HEK293T (cell line): ENCODE measurements at regions not wholly inside any gene's neighbourhood (a gene's known extent, or its start where the extent isn't known, plus 50 kb on each side); places are given as distances from the start of the nearest gene placed in this dataset.

Source experiments
- CTCF ChIA-PET: fragments of 350-600 bp; formaldehyde crosslinking; extraction: SDS; loops from one replicate; lab custom pipeline; 2021; ENCODE audit warnings: antibody characterized with exemption, inconsistent platforms; lab: Yijun Ruan, JAX
- POLR2A ChIA-PET: fragments of 350-600 bp; formaldehyde crosslinking; extraction: SDS; loops from one replicate; lab custom pipeline; 2020; ENCODE audit warnings: antibody characterized with exemption, inconsistent platforms; lab: Yijun Ruan, JAX
- DNase-seq: peaks from one replicate; pipeline ENCODE4 v3.0.0; 2012; ENCODE audit warnings: mixed read lengths; ENCODE audit errors: extremely low spot score
- ARNT ChIP-seq: fragments of 450-650 bp; IDR thresholded peaks from 2 replicates; pipeline ENCODE4 v1.6.1; 2017; ENCODE audit warnings: mild to moderate bottlenecking
- BHLHE40 ChIP-seq: fragments of 450-650 bp; IDR thresholded peaks from 2 replicates; pipeline ENCODE4 v1.6.1; 2016; ENCODE audit warnings: mild to moderate bottlenecking, moderate library complexity, borderline replicate concordance
- CTBP1 ChIP-seq: fragments of 450-650 bp; IDR thresholded peaks from 2 replicates; pipeline ENCODE4 v1.6.1; 2016; ENCODE audit warnings: borderline replicate concordance
- ELF4 ChIP-seq: fragments of 450-650 bp; IDR thresholded peaks from 2 replicates; pipeline ENCODE4 v1.6.1; 2017; ENCODE audit warnings: antibody characterized with exemption
- FOXA1 ChIP-seq: fragments of 450-650 bp; IDR thresholded peaks from 2 replicates; pipeline ENCODE4 v1.6.1; 2016; ENCODE audit warnings: mild to moderate bottlenecking
- FOXK2 ChIP-seq: fragments of 450-650 bp; IDR thresholded peaks from 2 replicates; pipeline ENCODE4 v1.6.1; 2016; ENCODE audit warnings: mild to moderate bottlenecking
- FOXM1 ChIP-seq: fragments of 450-650 bp; IDR thresholded peaks from 2 replicates; pipeline ENCODE4 v1.6.1; 2017; ENCODE audit warnings: mild to moderate bottlenecking, borderline replicate concordance
- HDGF ChIP-seq: fragments of 450-650 bp; IDR thresholded peaks from 2 replicates; pipeline ENCODE4 v1.6.1; 2017; ENCODE audit warnings: antibody characterized with exemption, borderline replicate concordance
- L3MBTL2 ChIP-seq: fragments of 450-650 bp; conservative IDR thresholded peaks from 2 replicates; pipeline ENCODE4 v1.6.1; 2016; ENCODE audit warnings: mild to moderate bottlenecking
- LEF1 ChIP-seq: fragments of 450-650 bp; IDR thresholded peaks from 2 replicates; pipeline ENCODE4 v1.6.1; 2017; ENCODE audit warnings: mild to moderate bottlenecking, borderline replicate concordance
- NFRKB ChIP-seq: fragments of 450-650 bp; IDR thresholded peaks from 2 replicates; pipeline ENCODE4 v1.6.1; 2016; ENCODE audit warnings: mild to moderate bottlenecking, moderate library complexity
- SP1 ChIP-seq: fragments of 450-650 bp; IDR thresholded peaks from 2 replicates; pipeline ENCODE4 v1.6.1; 2017
- SUZ12 ChIP-seq: fragments of 450-650 bp; IDR thresholded peaks from 2 replicates; pipeline ENCODE4 v1.6.1; 2016; ENCODE audit warnings: mild to moderate bottlenecking
- TARDBP ChIP-seq: fragments of 450-650 bp; IDR thresholded peaks from 2 replicates; pipeline ENCODE4 v1.6.1; 2016
- ZNF384 ChIP-seq: fragments of 450-650 bp; IDR thresholded peaks from 2 replicates; pipeline ENCODE4 v1.6.1; 2016
- TF ChIP-seq, protein P1 (sequence below): fragments of 450-650 bp; IDR thresholded peaks from 2 replicates; pipeline ENCODE4 v1.6.1; 2016

DNA sequence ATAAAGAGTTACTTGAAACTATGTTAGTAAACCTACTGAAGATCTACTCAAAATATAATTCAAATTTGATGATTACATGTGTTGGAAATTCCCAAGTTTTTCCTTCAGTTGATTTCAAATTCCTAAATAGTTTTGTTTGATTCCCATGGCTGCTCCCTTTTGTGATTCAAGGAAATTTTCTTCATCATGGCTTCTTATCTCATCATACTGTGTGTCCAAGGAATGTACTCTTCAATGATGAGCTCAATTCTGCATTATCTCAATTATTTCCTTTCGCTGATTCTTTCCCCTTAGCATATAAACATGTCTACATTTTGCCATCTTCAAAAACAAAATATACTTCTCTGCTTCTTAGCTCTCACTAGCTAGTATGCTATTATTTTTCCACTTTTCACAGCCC is 460.4 kb upstream of the NAALADL2 start:
- TF ChIP-seq NFRKB (no peak), CTBP1 (no peak), ZNF384 (no peak), BHLHE40 (no peak)
- ChIA-PET CTCF (interaction anchor here (0.7 kb wide), 1 partner anchor 468 kb away, joined by 7 read pairs; no protein-coding TSS in a partner anchor), POLR2A (no interaction called here)
- no peak for DNase-seq

- CTCF ChIA-PET: no interaction called here
- TF ChIP-seq FOXA1 (no peak), SP1 (no peak), L3MBTL2 (no peak), TARDBP (no peak), FOXK2 (no peak), ZNF384 (no peak), NFRKB (no peak), CTBP1 (no peak), SUZ12 (no peak), HDGF (no peak), ELF4 (no peak), FOXM1 (no peak), ARNT (no peak), LEF1 (no peak)
- TF ChIP-seq, protein P1, sequence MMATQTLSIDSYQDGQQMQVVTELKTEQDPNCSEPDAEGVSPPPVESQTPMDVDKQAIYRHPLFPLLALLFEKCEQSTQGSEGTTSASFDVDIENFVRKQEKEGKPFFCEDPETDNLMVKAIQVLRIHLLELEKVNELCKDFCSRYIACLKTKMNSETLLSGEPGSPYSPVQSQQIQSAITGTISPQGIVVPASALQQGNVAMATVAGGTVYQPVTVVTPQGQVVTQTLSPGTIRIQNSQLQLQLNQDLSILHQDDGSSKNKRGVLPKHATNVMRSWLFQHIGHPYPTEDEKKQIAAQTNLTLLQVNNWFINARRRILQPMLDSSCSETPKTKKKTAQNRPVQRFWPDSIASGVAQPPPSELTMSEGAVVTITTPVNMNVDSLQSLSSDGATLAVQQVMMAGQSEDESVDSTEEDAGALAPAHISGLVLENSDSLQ: no peak
- POLR2A ChIA-PET: no interaction called here
- no peak for DNase-seq
These were observed 455.3 kb upstream of the NAALADL2 start for GRCh38 chr3:174403831-174404230.

DNA sequence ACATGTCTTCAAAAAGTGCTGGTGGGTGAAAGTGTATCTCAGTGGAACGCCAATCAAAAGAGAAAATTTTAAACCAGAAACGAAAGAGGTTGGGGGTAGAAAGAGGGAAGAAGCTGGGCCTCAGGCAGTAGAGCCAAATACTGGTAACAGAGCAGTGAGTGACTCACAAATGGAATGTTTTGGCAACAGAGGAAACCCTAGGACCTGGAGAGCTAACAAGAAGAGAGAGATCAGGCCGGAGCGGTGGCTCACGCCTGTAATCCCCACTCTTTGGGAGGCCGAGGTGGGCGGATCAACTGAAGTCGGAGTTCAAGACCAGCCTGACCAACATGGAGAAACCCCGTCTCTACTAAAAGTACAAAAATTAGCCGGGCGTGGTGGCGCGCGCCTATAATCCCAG is 450.8 kb upstream of the NAALADL2 start:
- ChIA-PET POLR2A (no interaction called here), CTCF (no interaction called here)
- TF ChIP-seq HDGF (no peak), BHLHE40 (no peak), SP1 (no peak), CTBP1 (no peak), FOXM1 (no peak), L3MBTL2 (no peak), FOXK2 (no peak), NFRKB (no peak), TARDBP (no peak), SUZ12 (no peak), FOXA1 (no peak), ARNT (no peak), ELF4 (no peak)
- TF ChIP-seq, protein P1: no peak
- DNase-seq: no peak

GRCh38 chr3:174409086-174409743 is 449.9 kb upstream of the NAALADL2 start:
- no peak for DNase-seq
- TF ChIP-seq NFRKB (no peak), HDGF (no peak), TARDBP (no peak), SP1 (no peak), BHLHE40 (no peak), L3MBTL2 (no peak), FOXK2 (no peak), FOXM1 (no peak)
- ChIA-PET POLR2A (no interaction called here), CTCF (no interaction called here)

GRCh38 chr3:174413062-174413912 is 445.8 kb upstream of the NAALADL2 start:
- POLR2A ChIA-PET: no interaction called here
- DNase-seq: no peak
- CTCF ChIA-PET: no interaction called here
- TF ChIP-seq, protein P1: no peak
- TF ChIP-seq ZNF384 (no peak), LEF1 (no peak), FOXA1 (no peak), ELF4 (no peak), FOXM1 (no peak), SP1 (no peak), TARDBP (no peak), FOXK2 (no peak), SUZ12 (no peak), ARNT (no peak), BHLHE40 (no peak), CTBP1 (no peak), L3MBTL2 (no peak), HDGF (no peak), NFRKB (no peak)

- DNase-seq: no peak
- CTCF ChIA-PET: no interaction called here
- TF ChIP-seq, protein P1: no peak
- no peak for TF ChIP-seq FOXK2
- POLR2A ChIA-PET: no interaction called here
These were observed 444.2 kb upstream of the NAALADL2 start for GRCh38 chr3:174414902-174415301.
